NT2/D1 (cell line): ENCODE measurements at regions not wholly inside any gene's neighbourhood (a gene's known extent, or its start where the extent isn't known, plus 50 kb on each side); places are given as distances from the start of the nearest gene placed in this dataset.

Experiments used
- DNase-seq: peaks from one replicate; pipeline ENCODE4 v3.0.0-alpha.2; 2011; ENCODE audit warnings: low read depth, low spot score
- H3K27me3 ChIP-seq: 2 replicates; pipeline ENCODE4 v1.6.0; 2011; ENCODE audit warnings: mild to moderate bottlenecking; ENCODE audit not compliant: insufficient read length, insufficient read depth
- H3K36me3 ChIP-seq: 2 replicates; pipeline ENCODE4 v1.6.1; 2011; ENCODE audit warnings: mild to moderate bottlenecking, low read length, mixed read lengths; ENCODE audit not compliant: insufficient read depth, insufficient read length
- H3K4me1 ChIP-seq: 2 replicates; pipeline ENCODE4 v1.5.1; 2011; ENCODE audit not compliant: insufficient read depth, insufficient read length
- H3K4me3 ChIP-seq: 2 replicates; pipeline ENCODE4 v1.5.1; 2011; ENCODE audit warnings: low read depth; ENCODE audit not compliant: insufficient read length
- H3K9ac ChIP-seq: 2 replicates; pipeline ENCODE4 v1.6.0; 2011; ENCODE audit warnings: low read depth; ENCODE audit not compliant: insufficient read length
- H3K9me3 ChIP-seq: 2 replicates; pipeline ENCODE4 v1.5.1; 2011; ENCODE audit warnings: mild to moderate bottlenecking, low read length; ENCODE audit not compliant: insufficient read depth
- SUZ12 ChIP-seq: IDR thresholded peaks from 2 replicates; pipeline ENCODE4 v1.6.1; 2011; ENCODE audit not compliant: insufficient read length, insufficient read depth; ENCODE audit errors: extremely low read depth
- YY1 ChIP-seq: IDR thresholded peaks from 2 replicates; pipeline ENCODE4 v1.6.1; 2011; ENCODE audit not compliant: insufficient read length, insufficient read depth
- ZNF274 ChIP-seq: IDR thresholded peaks from 2 replicates; pipeline ENCODE4 v1.6.1; 2011; ENCODE audit warnings: mild to moderate bottlenecking, low read depth, low read length

DNA sequence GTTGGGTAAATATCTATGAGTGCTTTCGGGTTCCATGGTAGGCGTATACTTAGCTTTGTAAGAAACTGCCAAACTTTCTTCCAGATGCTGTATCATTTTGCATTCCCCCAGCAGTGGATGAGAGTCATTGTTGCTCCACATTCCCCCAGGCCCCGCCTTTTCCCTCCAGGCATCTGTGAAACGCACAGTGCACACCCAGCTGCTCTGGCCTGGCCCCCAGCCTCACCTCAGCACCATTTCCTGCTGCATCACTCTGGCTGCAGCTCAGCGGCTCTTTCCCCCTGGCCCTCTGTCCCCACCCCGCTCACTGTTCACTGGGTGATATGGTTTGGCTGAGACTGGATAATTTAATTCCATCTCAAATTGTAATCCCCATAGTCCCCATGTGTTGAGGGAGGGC is 76.6 kb upstream of the SPTLC1 start:
- Histone ChIP-seq H3K9ac (no peak overlapping the region), H3K27me3 (no peaks in the 10 kb centered on the region)
- TF ChIP-seq SUZ12 (no peak), YY1 (no peak), ZNF274 (no peak)

DNA sequence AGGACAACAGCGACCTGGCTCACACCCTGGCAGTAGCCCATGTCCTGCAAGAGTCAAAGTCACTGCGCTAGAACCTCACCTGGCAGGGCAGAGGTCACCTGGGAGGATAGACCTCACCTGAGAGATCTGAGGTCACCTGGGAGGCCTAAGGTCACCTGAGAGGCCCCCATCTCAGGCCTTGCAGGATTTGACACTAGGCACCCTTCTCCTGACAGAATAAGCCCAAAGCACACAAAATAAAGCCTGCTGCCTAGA is 75.2 kb upstream of the SPTLC1 start:
- Histone ChIP-seq H3K4me1 (peaks cover 14% of the 10 kb centered on the region), H3K4me3 (no peak overlapping the region), H3K36me3 (no peaks in the 10 kb centered on the region), H3K9me3 (no peaks in the 10 kb centered on the region; the same call in 1 of the 2 replicates), H3K9ac (no peak overlapping the region), H3K27me3 (no peaks in the 10 kb centered on the region)
- TF ChIP-seq YY1 (no peak), SUZ12 (no peak), ZNF274 (no peak)
- DNase-seq = no peak

More for the DNA sequence above, 76.6 kb upstream of the SPTLC1 start:
- Histone ChIP-seq H3K4me1 (peaks cover 14% of the 10 kb centered on the region), H3K9me3 (peaks cover 6% of the 10 kb centered on the region; the same call in 1 of the 2 replicates), H3K4me3 (no peak overlapping the region), H3K36me3 (no peaks in the 10 kb centered on the region)
- no peak for DNase-seq

- no peak for DNase-seq
- TF ChIP-seq SUZ12 = no peak
- TF ChIP-seq ZNF274 = no peak
- TF ChIP-seq YY1 = no peak
- Histone ChIP-seq H3K9me3 (no peaks in the 10 kb centered on the region), H3K4me1 (peaks cover 14% of the 10 kb centered on the region), H3K36me3 (no peaks in the 10 kb centered on the region), H3K4me3 (no peak overlapping the region), H3K9ac (no peak overlapping the region), H3K27me3 (no peaks in the 10 kb centered on the region)
Observed at GRCh38 chr9:92189782-92190535, 74.7 kb upstream of the SPTLC1 start.

GRCh38 chr9:92188969-92189781 is 74.0 kb upstream of the SPTLC1 start:
- H3K4me3 ChIP-seq = no peak overlapping the region
- H3K9me3 ChIP-seq = no peaks in the 10 kb centered on the region
- no peak overlapping the region for H3K9ac ChIP-seq
- TF ChIP-seq SUZ12 (no peak), YY1 (no peak), ZNF274 (no peak)
- H3K4me1 ChIP-seq = peaks cover 14% of the 10 kb centered on the region
- no peak for DNase-seq
- no peaks in the 10 kb centered on the region for H3K27me3 ChIP-seq
- no peaks in the 10 kb centered on the region for H3K36me3 ChIP-seq

DNA sequence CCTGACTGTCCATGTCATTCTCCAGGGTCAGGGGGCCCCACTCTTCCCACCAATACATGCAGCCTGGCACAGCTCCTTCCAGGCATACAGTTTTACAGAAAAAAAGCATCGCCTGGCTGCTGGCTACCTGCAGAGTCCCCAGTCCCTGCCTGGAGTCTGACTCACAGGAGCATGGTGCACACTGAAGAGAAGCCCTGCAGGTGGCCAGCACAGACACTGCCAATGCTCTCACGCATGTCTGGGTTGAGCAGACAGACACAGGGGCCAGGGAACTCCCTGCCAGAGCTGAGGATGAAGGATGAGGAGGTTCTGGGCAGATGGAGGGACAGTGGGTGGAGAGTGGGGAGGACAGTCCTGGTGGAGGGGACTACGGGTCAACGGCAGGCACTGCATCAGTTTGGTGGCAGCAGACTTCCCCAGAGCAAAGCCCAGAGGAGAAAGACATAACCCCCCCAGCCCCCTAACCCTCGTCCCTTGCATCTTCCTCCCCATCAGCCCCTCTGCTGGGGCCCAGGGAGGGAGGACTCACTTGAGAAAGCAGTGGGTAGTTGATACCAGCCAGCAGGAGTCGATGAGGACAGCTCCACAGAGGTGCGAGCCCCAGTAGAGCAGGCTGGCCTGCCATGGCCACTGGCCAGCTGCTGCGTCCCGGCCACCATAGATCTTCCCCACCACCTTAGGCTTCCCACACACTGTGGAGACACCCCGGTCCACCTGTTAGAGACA is 72.9 kb upstream of the SPTLC1 start:
- no peak overlapping the region for H3K4me3 ChIP-seq
- DNase-seq = no peak
- H3K4me1 ChIP-seq = peaks cover 14% of the 10 kb centered on the region
- H3K9ac ChIP-seq = no peak overlapping the region
- no peaks in the 10 kb centered on the region for H3K9me3 ChIP-seq
- no peaks in the 10 kb centered on the region for H3K36me3 ChIP-seq
- no peaks in the 10 kb centered on the region for H3K27me3 ChIP-seq
- TF ChIP-seq SUZ12 (no peak), YY1 (no peak), ZNF274 (no peak)

DNA sequence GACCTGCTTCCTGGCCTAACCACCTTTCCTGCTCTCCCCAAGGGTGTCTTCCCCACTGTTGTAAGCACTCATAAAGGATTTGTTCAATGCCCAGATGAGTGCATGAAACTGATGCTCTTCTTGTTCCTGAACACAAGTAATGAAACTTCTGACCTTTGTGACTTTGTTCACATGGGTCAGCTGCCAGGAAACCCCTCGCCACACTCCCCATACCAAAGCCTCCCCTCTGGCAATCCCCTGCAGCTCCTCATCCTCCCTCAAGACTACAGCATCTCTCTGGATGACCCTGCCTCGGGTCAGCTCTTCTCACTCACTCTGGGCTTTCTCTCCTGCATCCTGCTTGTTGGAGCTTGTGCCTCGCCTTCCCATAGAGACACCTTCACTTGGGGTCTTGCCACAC is 72.2 kb upstream of the SPTLC1 start:
- no peaks in the 10 kb centered on the region for H3K27me3 ChIP-seq
- no peak overlapping the region for H3K4me3 ChIP-seq
- no peaks in the 10 kb centered on the region for H3K36me3 ChIP-seq
- peaks cover 14% of the 10 kb centered on the region for H3K4me1 ChIP-seq
- no peak for DNase-seq
- H3K9me3 ChIP-seq = no peaks in the 10 kb centered on the region
- H3K9ac ChIP-seq = no peak overlapping the region
- TF ChIP-seq YY1 (no peak), ZNF274 (no peak), SUZ12 (no peak)

DNA sequence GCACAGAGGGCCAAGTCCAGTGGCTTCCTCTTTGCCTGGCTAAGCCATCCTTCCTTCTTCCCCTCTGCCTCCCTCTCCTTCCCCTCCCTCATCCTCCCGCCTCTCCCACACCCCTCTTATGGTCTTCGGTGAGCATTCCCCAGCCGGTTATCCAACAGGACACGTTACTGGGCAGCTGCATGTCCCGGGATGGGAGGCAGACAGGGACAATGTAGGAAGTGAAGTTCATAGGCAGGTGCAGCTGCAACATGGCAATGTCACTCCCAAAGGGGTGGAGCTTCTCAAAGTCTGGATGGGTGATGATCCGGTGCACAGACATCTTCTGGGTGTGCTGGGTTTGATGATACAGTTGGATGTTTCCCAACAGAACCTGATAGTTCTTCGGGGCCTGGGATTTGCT is 71.4 kb upstream of the SPTLC1 start:
- TF ChIP-seq SUZ12 (no peak), YY1 (no peak), ZNF274 (no peak)
- H3K36me3 ChIP-seq = no peaks in the 10 kb centered on the region
- peaks cover 14% of the 10 kb centered on the region for H3K4me1 ChIP-seq
- no peak overlapping the region for H3K9ac ChIP-seq
- peaks cover 7% of the 10 kb centered on the region for H3K9me3 ChIP-seq
- H3K4me3 ChIP-seq = no peak overlapping the region
- no peak for DNase-seq
- no peaks in the 10 kb centered on the region for H3K27me3 ChIP-seq
